IMR-90 (cell line): ENCODE measurements at regions not wholly inside any gene's neighbourhood (a gene's known extent, or its start where the extent isn't known, plus 50 kb on each side); places are given as distances from the start of the nearest gene placed in this dataset.

Experiments used
- ATAC-seq: fragments of 200-7000 bp; cut with Tn5 transposase; 2 replicates; pipeline ENCODE4 v1.9.1; 2020; ENCODE audit warnings: low read depth, mild to moderate bottlenecking, moderate library complexity
- BruUV-seq: library from RNA; stranded (reverse); fragments of 400-500 nt; replicated peaks from 2 replicates; lab custom pipeline; 2021; lab: Mats Ljungman, UMichigan
- CTCF ChIA-PET: fragments of 300-600 bp; formaldehyde crosslinking; extraction: SDS; loops from one replicate; lab custom pipeline; 2021; ENCODE audit warnings: antibody characterized with exemption; lab: Yijun Ruan, JAX
- POLR2A ChIA-PET: fragments of 300-600 bp; sonication (Branson Sonifier 250); formaldehyde crosslinking; loops from one replicate; lab custom pipeline; 2022; ENCODE audit warnings: antibody characterized with exemption; ENCODE audit not compliant: unreplicated experiment; lab: Charles Lee
- DNase-seq: peaks from one replicate; pipeline ENCODE4 v3.0.0; 2013
- H2AFZ ChIP-seq: replicated peaks from 2 replicates; pipeline ENCODE3; 2013; ENCODE audit warnings: low read length, mild to moderate bottlenecking; ENCODE audit not compliant: poor library complexity
- H2AK5ac ChIP-seq: 2 replicates; pipeline ENCODE4 v1.6.1; 2013; ENCODE audit warnings: low read depth, low read length, inconsistent platforms
- H2AK9ac ChIP-seq: replicated peaks from 2 replicates; pipeline ENCODE3; 2013; ENCODE audit warnings: mild to moderate bottlenecking, low read depth, low read length, moderate library complexity; ENCODE audit not compliant: poor library complexity
- H2BK120ac ChIP-seq: 2 replicates; pipeline ENCODE4 v1.6.1; 2013; ENCODE audit warnings: low read depth, low read length, inconsistent platforms
- H2BK15ac ChIP-seq: 3 replicates; pipeline ENCODE4 v1.6.1; 2013; ENCODE audit warnings: low read depth, low read length, inconsistent platforms
- H2BK20ac ChIP-seq: 2 replicates; pipeline ENCODE4 v1.6.1; 2013; ENCODE audit warnings: low read depth, mild to moderate bottlenecking, inconsistent platforms, low read length, moderate library complexity
- H2BK5ac ChIP-seq: 2 replicates; pipeline ENCODE4 v1.6.1; 2013; ENCODE audit warnings: mild to moderate bottlenecking, low read depth, low read length, inconsistent platforms; ENCODE audit not compliant: poor library complexity, severe bottlenecking
- H3K14ac ChIP-seq: replicated peaks from 2 replicates; pipeline ENCODE4 v1.6.1; 2013; ENCODE audit warnings: low read depth, low read length, inconsistent platforms
- H3K18ac ChIP-seq: 2 replicates; pipeline ENCODE4 v1.6.1; 2013; ENCODE audit warnings: low read depth, low read length, control low read depth
- H3K23ac ChIP-seq: 2 replicates; pipeline ENCODE4 v1.6.1; 2013; ENCODE audit warnings: low read depth, low read length, inconsistent platforms
- H3K27ac ChIP-seq: 2 replicates; pipeline ENCODE4 v1.5.1; 2013; ENCODE audit warnings: mild to moderate bottlenecking, control low read depth, low read length; ENCODE audit not compliant: insufficient read depth
- H3K27me3 ChIP-seq: 2 replicates; pipeline ENCODE4 v1.6.1; 2013; ENCODE audit warnings: low read length; ENCODE audit not compliant: control insufficient read depth, insufficient read depth
- H3K36me3 ChIP-seq: 2 replicates; pipeline ENCODE4 v1.6.1; 2013; ENCODE audit warnings: low read length, mixed read lengths; ENCODE audit not compliant: control insufficient read depth, insufficient read depth
- H3K4ac ChIP-seq: 2 replicates; pipeline ENCODE4 v1.6.1; 2013; ENCODE audit warnings: low read depth, low read length, inconsistent platforms
- H3K4me1 ChIP-seq: 2 replicates; pipeline ENCODE4 v1.6.1; 2013; ENCODE audit warnings: low read length, mixed read lengths; ENCODE audit not compliant: control insufficient read depth, insufficient read depth
- H3K4me2 ChIP-seq: 2 replicates; pipeline ENCODE4 v1.6.1; 2013; ENCODE audit warnings: low read depth, mild to moderate bottlenecking, control low read depth, low read length, moderate library complexity
- H3K4me3 ChIP-seq: 2 replicates; pipeline ENCODE4 v1.5.1; 2013; ENCODE audit warnings: low read depth, mild to moderate bottlenecking, control low read depth, low read length, moderate library complexity; ENCODE audit not compliant: insufficient read depth
- H3K56ac ChIP-seq: 2 replicates; pipeline ENCODE4 v1.6.1; 2013; ENCODE audit warnings: low read length, inconsistent platforms; ENCODE audit not compliant: insufficient read depth; ENCODE audit errors: extremely low read depth
- H3K79me1 ChIP-seq, 2 experiments: 2 replicates each; pipeline ENCODE4 v1.6.1; 2013; ENCODE audit warnings: low read length in 2 of 2, inconsistent platforms in 1 of 2, low read depth in 1 of 2
- H3K9ac ChIP-seq: 2 replicates; pipeline ENCODE4 v1.6.1; 2013; ENCODE audit warnings: low read depth, low read length, control low read depth
- H3K9me1 ChIP-seq: 2 replicates; pipeline ENCODE4 v1.6.1; 2013; ENCODE audit warnings: low read length, inconsistent platforms; ENCODE audit not compliant: insufficient read depth
- H3K9me3 ChIP-seq: 2 replicates; pipeline ENCODE4 v1.6.1; 2013; ENCODE audit warnings: low read length; ENCODE audit not compliant: control insufficient read depth, insufficient read depth
- H4K20me1 ChIP-seq: 2 replicates; pipeline ENCODE4 v1.6.1; 2013; ENCODE audit warnings: low read length, inconsistent platforms; ENCODE audit not compliant: insufficient read depth
- H4K5ac ChIP-seq: 2 replicates; pipeline ENCODE4 v1.6.1; 2013; ENCODE audit warnings: mild to moderate bottlenecking, low read depth, low read length, control low read depth
- H4K8ac ChIP-seq, 2 experiments: 2 replicates each; pipeline ENCODE4 v1.6.1; 2013; ENCODE audit warnings: low read depth in 2 of 2, low read length in 2 of 2, control low read depth in 1 of 2, inconsistent platforms in 1 of 2
- H4K91ac ChIP-seq: 2 replicates; pipeline ENCODE4 v1.6.1; 2013; ENCODE audit warnings: low read depth, low read length, inconsistent platforms; ENCODE audit not compliant: insufficient read depth
- NFE2L2 ChIP-seq: fragments of 150-350 bp; IDR thresholded peaks from 2 replicates; pipeline ENCODE4 v1.6.1; 2016; ENCODE audit warnings: low read depth, mild to moderate bottlenecking, low read length
- RAD21 ChIP-seq: IDR thresholded peaks from 2 replicates; pipeline ENCODE4 v1.6.1; 2012; ENCODE audit warnings: low read length, improper control_type of control experiment
- WGBS, 2 experiments: methylation state at CpG; one replicate each; pipeline versions ENCODE4 v1.1.5 to v1.1.7; 2013; ENCODE audit warnings: missing lambda C conversion rate in 2 of 2; ENCODE audit not compliant: insufficient read length in 1 of 2; ENCODE audit errors: extremely low coverage in 2 of 2; 5-methylcytosine and 5-hydroxymethylcytosine counted together
- dilution Hi-C: fragments of 300-500 bp; cut with HindIII; formaldehyde crosslinking; loops from one replicate; pipeline ENCODE4 v1.14.3; 2018; ENCODE audit warnings: low sequenced_read_pairs; ENCODE audit not compliant: unreplicated experiment
- in situ Hi-C: fragments of 300-500 bp; cut with MboI; formaldehyde crosslinking; loops from 3 replicates; pipeline ENCODE4 v1.14.3; 2019; ENCODE audit warnings: low sequenced_read_pairs, inconsistent platforms, mixed read lengths
- intact Hi-C: fragments of 100-400 bp; cut with micrococcal nuclease; formaldehyde crosslinking; loops from 2 replicates; pipeline ENCODE4 v1.10.0; 2022
- TF ChIP-seq, protein P1 (sequence below): fragments of 150-350 bp; IDR thresholded peaks from 2 replicates; pipeline ENCODE4 v1.6.1; 2016; ENCODE audit warnings: low read depth, mild to moderate bottlenecking, low read length, moderate library complexity, borderline replicate concordance

DNA sequence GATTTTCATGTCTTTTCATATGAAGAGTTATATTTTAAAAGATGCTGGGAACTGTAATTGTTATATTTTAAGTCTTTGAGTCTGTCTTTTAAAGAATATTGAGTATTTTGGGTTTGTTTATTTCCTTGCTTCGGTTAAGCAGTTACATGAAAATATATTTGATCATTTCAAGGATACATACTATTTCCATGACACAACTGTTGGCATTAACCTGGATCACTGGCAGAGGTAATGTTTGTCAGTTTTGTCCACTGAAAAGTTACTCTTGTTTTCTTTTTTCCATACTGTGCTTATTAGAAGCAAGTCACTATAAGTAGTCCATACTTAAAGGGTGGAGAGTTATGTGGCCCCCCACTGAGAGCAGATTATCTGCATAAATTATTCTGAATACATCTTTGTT lies 1142.0 kb upstream of the TMEFF2 start:
- no peak overlapping the region for H3K23ac ChIP-seq
- H3K9ac ChIP-seq = no peak overlapping the region
- DNase-seq (no peak), ATAC-seq (no peak)
- in situ Hi-C loops (no loop called here), intact Hi-C loops (no loop called here), dilution Hi-C loops (no loop called here)
- no peak overlapping the region for H3K4ac ChIP-seq
- H3K27ac ChIP-seq = no peak overlapping the region
- no peak overlapping the region for H2AK5ac ChIP-seq
- ChIA-PET POLR2A (no interaction called here), CTCF (no interaction called here)
- H3K56ac ChIP-seq = no peak overlapping the region
- no peak overlapping the region for H3K18ac ChIP-seq
- no peaks in the 10 kb centered on the region for H3K27me3 ChIP-seq
- H2BK120ac ChIP-seq = no peak overlapping the region
- no peaks in the 10 kb centered on the region for H3K9me1 ChIP-seq
- no peak overlapping the region for H2BK15ac ChIP-seq
- H4K20me1 ChIP-seq = no peaks in the 10 kb centered on the region
- no TSS peak for BruUV-seq
- no CpG with 5 or more reads among the region's 1 CpG for WGBS, 2 experiments
- H2AK9ac ChIP-seq = no peak overlapping the region
- H3K9me3 ChIP-seq = no peaks in the 10 kb centered on the region
- H3K4me1 ChIP-seq = no peaks in the 10 kb centered on the region
- H3K4me3 ChIP-seq = no peak overlapping the region
- no peak overlapping the region for H4K5ac ChIP-seq
- H4K91ac ChIP-seq = no peak overlapping the region
- H2AFZ ChIP-seq = no peak overlapping the region
- no peaks in the 10 kb centered on the region for H3K36me3 ChIP-seq
- H2BK5ac ChIP-seq = no peak overlapping the region
- H3K79me1 ChIP-seq = no peaks in the 10 kb centered on the region
- no peak overlapping the region for H2BK20ac ChIP-seq
- no peak overlapping the region for H4K8ac ChIP-seq
- no peak overlapping the region for H3K14ac ChIP-seq
- no peak overlapping the region for H3K4me2 ChIP-seq
- TF ChIP-seq, protein P1, sequence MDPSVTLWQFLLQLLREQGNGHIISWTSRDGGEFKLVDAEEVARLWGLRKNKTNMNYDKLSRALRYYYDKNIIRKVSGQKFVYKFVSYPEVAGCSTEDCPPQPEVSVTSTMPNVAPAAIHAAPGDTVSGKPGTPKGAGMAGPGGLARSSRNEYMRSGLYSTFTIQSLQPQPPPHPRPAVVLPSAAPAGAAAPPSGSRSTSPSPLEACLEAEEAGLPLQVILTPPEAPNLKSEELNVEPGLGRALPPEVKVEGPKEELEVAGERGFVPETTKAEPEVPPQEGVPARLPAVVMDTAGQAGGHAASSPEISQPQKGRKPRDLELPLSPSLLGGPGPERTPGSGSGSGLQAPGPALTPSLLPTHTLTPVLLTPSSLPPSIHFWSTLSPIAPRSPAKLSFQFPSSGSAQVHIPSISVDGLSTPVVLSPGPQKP = no peak
- TF ChIP-seq RAD21 (no peak), NFE2L2 (no peak)
